MG63 (cell line): ENCODE measurements at regions not wholly inside any gene's neighbourhood (a gene's known extent, or its start where the extent isn't known, plus 50 kb on each side); places are given as distances from the start of the nearest gene placed in this dataset.

ENCODE experiments used
- DNase-seq: peaks from one replicate; pipeline ENCODE4 v3.0.0-alpha.2; 2020
- H3K27me3 ChIP-seq: fragments of 250-450 bp; sonication (Bioruptor Pico); 2 replicates; pipeline ENCODE4 v1.5.1; 2020; ENCODE audit warnings: mild to moderate bottlenecking, moderate library complexity
- H3K36me3 ChIP-seq: fragments of 250-450 bp; sonication (Bioruptor Pico); 2 replicates; pipeline ENCODE4 v1.5.1; 2020; ENCODE audit warnings: mild to moderate bottlenecking, moderate library complexity
- H3K4me3 ChIP-seq: fragments of 250-450 bp; sonication (Bioruptor Pico); 2 replicates; pipeline ENCODE4 v1.5.1; 2020; ENCODE audit warnings: mild to moderate bottlenecking, moderate library complexity
- H3K9me3 ChIP-seq: fragments of 250-450 bp; sonication (Bioruptor Pico); 2 replicates; pipeline ENCODE4 v1.5.1; 2020; ENCODE audit warnings: mild to moderate bottlenecking, moderate library complexity

DNA sequence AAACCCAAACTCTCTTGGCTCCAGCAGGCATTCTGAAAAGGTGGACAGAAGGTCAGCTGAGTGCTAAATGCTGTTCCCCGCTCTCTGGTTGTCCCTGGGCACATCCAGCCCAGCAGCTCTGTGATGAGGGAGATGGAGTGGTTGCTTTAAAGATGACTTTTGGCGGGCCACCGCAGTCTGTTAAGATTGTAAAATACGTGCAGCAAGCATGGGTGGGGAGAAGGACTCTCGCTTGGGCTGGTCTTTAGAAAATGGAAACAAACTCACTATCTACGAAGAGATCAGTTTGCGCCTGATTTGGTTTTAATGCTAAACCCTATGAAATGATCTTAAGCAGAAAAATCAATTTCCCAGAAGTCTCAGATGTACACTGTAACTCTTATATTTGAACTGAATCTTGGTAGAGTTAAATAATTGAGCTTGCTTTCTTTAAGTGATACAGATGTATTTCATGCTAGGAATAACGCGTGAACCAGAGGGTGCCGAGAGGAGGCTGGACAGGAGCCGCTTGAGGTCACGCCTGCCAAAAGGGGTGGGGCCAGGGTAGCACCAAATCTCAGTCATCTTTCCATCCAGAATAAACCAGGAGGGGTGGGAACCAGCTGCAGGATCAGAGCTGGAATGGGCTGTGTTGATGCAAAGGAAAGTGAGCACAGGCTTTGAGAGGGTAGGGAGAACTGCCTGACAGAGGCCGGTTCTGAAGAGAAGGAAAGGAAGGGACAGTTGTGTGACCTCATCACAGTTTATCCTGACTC lies 170.2 kb upstream of the MKI67 start:
- Histone ChIP-seq H3K27me3 (no peaks in the 10 kb centered on the region), H3K36me3 (no peaks in the 10 kb centered on the region), H3K9me3 (no peaks in the 10 kb centered on the region), H3K4me3 (no peak overlapping the region)
- DNase-seq: no peak

DNA sequence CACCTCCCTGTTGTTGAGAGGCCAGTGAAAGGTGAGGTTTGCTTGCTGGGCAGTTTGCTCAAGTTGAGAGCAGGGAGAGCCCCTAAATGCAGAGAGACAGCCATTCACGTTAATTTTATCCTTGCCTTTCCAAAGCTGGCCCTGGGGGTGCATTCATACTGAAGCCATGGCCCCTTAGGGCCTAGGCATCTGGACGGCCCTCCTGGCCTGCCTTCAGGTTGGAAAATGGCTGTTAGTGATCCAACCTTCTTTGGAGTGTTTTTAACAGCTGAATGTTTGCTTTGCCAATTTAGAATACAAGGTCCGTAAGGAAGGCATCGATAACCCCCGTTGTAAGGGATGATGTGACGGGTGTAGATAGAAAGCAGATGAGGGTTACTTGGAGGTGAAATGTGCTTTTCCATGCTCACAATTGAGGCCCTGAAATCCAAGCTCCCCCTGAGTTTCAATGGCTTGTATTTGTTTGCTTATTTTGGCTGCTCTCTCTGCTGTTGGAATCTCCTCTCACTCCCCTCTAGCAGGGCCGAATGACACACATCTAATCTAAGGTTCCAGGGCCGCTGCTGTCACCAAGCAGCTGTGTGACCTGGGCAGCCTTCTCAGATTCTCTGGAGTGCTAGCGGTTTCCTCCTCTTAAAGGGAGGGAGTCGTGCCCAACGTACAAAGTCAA lies 171.6 kb upstream of the MKI67 start:
- Histone ChIP-seq H3K4me3 (no peak overlapping the region), H3K36me3 (no peaks in the 10 kb centered on the region), H3K27me3 (no peaks in the 10 kb centered on the region), H3K9me3 (0 out of 2 replicates have a peak, but pooled peaks cover 2% of the 10 kb centered on the region)
- no peak for DNase-seq

DNA sequence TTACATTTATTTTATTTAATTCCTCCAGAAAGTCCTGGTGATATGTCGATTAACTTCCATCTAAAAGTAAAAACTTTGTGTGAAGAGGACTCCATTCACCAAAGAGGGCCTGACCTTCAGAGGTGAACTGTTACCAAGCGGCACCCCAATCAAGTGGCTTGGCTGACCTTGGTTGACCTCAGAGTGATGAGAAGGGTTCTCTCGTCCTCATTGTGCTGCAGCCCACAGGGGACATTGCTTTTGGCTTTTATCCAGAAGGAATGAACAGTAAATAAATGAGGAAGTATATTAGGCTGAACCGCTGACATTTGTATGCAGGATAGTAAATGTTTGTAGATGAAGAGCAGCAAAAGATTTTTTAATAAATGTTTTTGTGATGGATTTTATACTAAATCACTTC lies 172.4 kb upstream of the MKI67 start:
- 0 out of 2 replicates have a peak, but pooled peaks cover 2% of the 10 kb centered on the region for H3K9me3 ChIP-seq
- no peaks in the 10 kb centered on the region for H3K27me3 ChIP-seq
- no peak overlapping the region for H3K4me3 ChIP-seq
- DNase-seq: no peak
- no peaks in the 10 kb centered on the region for H3K36me3 ChIP-seq

DNA sequence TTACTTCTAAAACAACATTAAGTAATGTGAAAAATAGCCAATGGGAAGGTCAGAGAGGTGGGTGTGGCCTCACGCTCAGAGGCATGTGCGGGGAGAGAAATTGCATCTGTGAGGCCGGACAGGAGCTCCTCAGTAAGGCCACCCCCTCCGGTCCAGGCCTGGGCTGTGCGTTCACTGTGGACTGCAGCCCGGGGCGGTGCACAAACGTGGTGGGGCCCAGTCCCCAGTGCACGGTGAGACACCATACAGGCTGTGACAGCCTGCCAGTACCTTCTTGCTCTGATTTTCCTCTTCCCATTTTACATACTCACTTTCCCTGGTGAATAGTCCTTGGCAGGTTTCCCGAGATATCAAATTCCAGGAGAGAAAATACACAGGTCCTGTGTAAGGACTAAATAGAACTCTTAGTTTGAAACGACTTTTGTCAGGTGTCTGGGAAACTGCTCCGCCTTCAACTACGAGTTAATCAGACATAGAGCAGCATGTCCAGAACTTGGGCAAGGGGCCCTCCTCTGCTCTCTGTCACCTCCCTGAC lies 174.1 kb upstream of the MKI67 start:
- Histone ChIP-seq H3K4me3 (no peak overlapping the region), H3K27me3 (no peaks in the 10 kb centered on the region), H3K9me3 (0 out of 2 replicates have a peak, but pooled peaks cover 2% of the 10 kb centered on the region), H3K36me3 (no peaks in the 10 kb centered on the region)
- DNase-seq: no peak

DNA sequence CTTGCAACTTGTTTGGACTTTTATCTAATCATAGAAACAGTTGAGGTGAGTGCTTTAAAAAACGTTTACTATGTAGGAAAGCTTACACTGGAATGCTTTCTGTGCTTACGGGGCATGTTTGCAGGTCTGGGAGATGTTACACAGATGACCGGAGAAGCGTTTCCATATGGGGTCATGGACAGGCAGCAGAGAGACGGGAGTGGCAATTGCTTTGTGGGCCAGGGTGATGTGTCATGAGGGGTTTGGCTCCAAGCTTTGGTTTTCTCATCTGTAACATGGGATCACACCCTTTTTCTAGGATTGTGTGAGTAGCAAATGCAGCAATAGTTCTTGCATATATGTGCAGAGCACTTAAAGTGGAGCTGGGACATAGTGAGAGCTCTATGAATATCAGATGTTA lies 174.8 kb upstream of the MKI67 start:
- no peak overlapping the region for H3K4me3 ChIP-seq
- no peaks in the 10 kb centered on the region for H3K36me3 ChIP-seq
- H3K9me3 ChIP-seq: 0 out of 2 replicates have a peak, but pooled peaks cover 2% of the 10 kb centered on the region
- DNase-seq: no peak
- no peaks in the 10 kb centered on the region for H3K27me3 ChIP-seq

DNA sequence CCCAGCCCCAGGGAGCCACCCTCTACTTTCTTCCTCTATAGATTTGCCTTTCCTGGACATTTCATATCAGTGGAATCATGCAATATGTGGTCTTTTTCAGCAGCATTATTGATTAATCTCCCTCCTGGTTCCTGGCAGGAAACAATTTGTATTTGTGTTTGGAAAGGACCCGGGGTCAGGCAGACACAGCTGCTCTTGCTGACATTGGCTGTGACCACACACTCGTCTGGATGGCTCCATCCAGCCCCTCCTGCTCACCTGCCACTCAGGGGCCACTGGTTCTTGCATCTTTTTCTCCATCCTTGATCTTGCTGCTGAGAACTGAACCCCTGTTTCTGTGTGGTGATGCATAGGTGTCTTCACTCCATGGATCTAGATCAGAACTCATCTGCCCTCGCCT lies 176.6 kb upstream of the MKI67 start:
- no peak for DNase-seq
- Histone ChIP-seq H3K4me3 (no peak overlapping the region), H3K9me3 (0 out of 2 replicates have a peak, but pooled peaks cover 2% of the 10 kb centered on the region), H3K27me3 (no peaks in the 10 kb centered on the region), H3K36me3 (no peaks in the 10 kb centered on the region)

DNA sequence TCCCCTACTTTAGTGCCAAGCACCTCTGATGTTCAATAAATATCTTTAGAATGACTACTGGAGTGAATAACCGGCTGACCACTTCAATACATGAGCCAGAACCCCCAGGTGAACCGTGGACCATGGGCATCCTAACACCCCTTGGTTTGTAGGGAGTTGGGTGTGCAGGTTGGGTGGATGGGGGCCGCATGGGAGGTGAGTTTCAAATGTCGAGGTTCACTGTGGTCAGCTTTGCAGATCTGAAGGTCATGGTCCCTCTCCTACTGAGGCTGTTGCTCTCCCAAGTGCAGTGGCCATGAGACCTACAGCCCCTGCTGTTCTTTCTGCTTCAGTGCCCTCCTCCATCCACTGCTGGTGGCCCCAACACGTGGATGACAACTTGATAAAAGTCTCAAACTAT lies 178.0 kb upstream of the MKI67 start:
- 0 out of 2 replicates have a peak, but pooled peaks cover 2% of the 10 kb centered on the region for H3K9me3 ChIP-seq
- no peak for DNase-seq
- H3K27me3 ChIP-seq: no peaks in the 10 kb centered on the region
- H3K36me3 ChIP-seq: no peaks in the 10 kb centered on the region
- no peak overlapping the region for H3K4me3 ChIP-seq

DNA sequence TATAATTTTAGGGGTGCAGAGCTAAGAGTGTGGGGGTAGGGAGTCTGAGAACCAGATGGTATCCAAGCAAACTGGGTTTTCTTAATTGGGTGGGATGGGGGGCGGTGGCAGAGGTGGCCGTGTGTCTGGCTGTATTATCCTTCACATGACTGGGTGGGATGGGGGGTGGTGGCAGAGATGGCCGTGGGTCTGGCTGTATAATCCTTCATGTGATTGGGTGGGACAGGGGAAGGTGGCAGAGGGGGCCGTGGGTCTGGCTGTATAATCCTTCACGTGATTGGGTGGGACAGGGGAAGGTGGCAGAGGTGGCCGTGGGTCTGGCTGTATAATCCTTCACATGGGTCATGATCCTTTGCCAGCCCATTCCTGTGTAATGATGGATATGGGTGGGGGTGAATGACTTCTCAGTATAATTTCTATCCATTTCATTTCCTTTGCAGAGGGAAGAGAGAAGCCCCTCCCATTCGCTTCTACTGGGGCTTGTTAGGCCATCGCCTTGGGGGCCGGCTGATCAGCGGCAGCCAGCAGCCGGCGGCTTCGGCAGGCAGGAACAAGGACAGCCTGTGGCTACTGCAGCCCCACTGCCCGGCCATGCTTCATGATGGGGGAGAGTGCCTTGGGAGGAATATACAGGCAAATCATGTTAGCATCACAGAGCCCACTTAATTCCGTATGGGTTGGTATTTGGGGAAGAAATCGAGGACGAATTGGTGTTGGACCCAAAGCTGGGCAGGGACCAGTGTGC lies 179.6 kb upstream of the MKI67 start:
- 0 out of 2 replicates have a peak, but pooled peaks cover 2% of the 10 kb centered on the region for H3K9me3 ChIP-seq
- no peaks in the 10 kb centered on the region for H3K27me3 ChIP-seq
- H3K4me3 ChIP-seq: no peak overlapping the region
- no peaks in the 10 kb centered on the region for H3K36me3 ChIP-seq
- DNase-seq: peak; percentile 38

DNA sequence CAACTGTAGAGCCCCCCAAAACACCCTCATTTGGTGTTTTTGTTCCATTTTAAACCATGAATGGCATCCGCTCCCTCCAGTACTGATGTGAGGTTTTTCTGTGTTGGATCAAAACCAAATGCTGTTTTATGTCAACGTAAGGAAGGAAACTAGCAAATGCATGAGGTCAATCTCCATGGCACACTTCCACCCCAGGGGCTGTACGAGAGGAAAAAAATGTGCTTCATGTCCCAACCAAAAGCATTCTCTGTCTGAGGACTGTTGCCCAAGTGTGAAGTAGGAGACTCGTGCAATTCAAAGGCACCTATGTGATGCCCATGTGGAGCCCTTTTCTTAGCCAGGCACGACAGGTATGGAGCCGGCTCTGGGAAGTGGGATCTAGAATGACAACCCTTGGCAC lies 180.3 kb upstream of the MKI67 start:
- Histone ChIP-seq H3K9me3 (0 out of 2 replicates have a peak, but pooled peaks cover 2% of the 10 kb centered on the region), H3K4me3 (no peak overlapping the region)
- no peak for DNase-seq

DNA sequence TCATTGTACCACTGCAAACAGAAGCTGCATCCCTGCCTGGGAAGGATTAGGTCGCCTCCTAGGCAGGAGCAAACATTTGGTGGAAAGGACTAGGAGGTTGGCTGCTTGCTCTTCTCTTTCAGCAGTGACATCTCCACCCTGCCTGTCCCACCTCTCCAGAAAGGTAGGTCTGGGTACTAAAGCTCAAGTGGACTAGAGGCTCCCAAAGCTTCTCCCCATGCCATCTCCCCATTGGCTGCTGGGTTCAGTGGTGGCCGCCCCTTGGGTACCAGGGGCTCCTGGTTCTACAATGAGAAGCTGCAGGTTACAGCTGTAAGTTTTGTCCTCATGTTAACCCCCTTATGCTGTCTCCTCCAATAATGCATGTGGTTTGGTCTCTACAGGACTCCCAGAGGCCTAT lies 180.7 kb upstream of the MKI67 start:
- Histone ChIP-seq H3K27me3 (no peaks in the 10 kb centered on the region), H3K9me3 (0 out of 2 replicates have a peak, but pooled peaks cover under 1% of the 10 kb centered on the region), H3K36me3 (no peaks in the 10 kb centered on the region), H3K4me3 (no peak overlapping the region)
- no peak for DNase-seq

More for the DNA sequence above, 180.3 kb upstream of the MKI67 start:
- no peaks in the 10 kb centered on the region for H3K36me3 ChIP-seq
- no peaks in the 10 kb centered on the region for H3K27me3 ChIP-seq

DNA sequence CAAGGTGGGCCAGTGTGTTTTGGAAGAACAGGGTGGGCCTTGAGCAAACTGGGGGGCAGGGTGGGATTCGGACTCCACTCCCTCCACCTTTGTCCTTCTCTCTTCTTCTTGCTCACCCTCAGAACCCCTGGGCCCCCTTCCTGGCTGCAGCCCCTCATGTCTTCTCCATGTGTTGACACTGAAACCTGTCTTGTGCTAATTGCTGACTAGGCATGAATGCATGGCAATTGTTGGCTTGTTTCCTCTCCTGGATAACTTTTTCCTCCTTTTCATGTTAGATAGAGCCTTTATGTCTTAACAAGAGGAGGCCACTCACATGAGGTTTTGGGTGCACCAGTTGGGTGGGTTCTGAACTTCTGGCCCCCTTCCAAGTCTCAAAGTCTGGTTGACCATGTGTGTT lies 181.6 kb upstream of the MKI67 start:
- no peaks in the 10 kb centered on the region for H3K9me3 ChIP-seq
- H3K27me3 ChIP-seq: no peaks in the 10 kb centered on the region
- DNase-seq: no peak
- no peak overlapping the region for H3K4me3 ChIP-seq
- no peaks in the 10 kb centered on the region for H3K36me3 ChIP-seq

DNA sequence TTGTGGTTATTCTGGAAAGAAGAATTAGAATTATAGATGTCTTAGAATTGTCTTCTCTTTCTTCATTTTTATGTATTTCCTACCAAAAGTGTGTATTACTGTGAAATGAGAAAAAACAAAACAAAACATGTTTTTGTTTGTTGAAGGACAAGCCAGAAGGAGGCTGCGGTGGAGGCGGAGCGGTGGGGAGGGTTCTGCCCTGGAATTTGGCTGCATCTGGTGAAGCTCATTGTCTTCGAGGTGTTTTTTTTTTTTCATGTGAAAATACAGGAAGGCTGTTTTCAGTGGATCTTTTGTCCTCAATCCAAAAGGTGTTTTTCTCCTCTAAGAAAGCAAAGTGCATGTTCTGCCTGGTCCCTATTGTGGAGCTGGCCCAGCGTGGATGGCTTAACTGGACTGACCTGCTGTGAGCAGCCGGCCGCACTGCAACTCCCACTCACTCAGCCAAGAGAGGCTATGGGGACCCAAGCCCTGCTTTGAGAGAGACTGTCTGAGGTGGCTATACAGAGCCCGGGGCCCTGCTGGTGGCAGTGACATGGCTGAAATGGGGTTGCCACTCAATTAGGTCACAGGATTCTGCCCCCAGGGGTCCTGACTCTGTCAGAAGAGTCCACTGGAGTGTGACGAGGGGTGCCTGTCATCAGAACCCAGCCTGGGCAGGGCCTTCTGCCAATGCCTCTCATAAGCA lies 184.9 kb upstream of the MKI67 start:
- H3K36me3 ChIP-seq: no peaks in the 10 kb centered on the region
- H3K27me3 ChIP-seq: no peaks in the 10 kb centered on the region
- DNase-seq: no peak
- no peaks in the 10 kb centered on the region for H3K9me3 ChIP-seq
- H3K4me3 ChIP-seq: no peak overlapping the region

DNA sequence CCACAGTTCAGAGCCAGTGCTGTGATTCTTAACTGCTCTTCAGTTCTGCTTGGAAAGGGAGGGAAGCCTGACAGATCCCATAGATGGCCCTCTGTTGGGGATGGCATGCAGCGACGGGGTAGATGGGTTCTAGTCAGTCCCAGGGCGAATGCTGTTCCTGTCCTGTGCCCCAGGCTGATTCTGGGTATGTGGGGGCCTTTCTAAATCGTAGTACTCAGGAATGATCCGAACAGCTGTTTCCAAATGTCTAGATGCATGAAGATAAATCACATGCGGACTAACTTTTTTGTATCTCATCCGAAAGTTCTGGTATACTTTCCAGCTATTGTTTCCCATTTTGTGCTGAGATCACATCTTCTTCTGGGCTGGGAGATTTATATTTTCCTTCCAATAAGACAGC lies 186.0 kb upstream of the MKI67 start:
- Histone ChIP-seq H3K36me3 (no peaks in the 10 kb centered on the region), H3K9me3 (no peaks in the 10 kb centered on the region), H3K27me3 (no peaks in the 10 kb centered on the region), H3K4me3 (no peak overlapping the region)
- no peak for DNase-seq

DNA sequence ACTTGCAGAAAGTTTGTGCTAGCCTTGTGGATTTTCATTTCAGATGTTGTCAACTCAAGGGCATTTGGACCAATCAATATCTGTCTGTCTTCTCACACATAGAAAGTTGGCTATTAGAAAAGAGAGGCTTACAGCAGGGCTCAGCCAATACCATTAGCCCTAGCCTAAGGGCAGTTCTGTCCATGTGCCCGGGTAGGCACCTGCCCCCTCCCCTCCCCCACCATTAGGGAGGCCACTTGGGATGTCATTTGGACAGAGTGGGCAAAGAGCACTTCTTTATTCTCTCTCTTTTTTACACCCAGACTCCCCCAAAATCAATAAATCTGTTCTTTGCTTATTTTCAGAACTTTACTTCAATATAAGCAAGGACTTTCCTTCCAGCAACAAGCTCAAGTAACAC lies 188.5 kb upstream of the MKI67 start:
- Histone ChIP-seq H3K27me3 (no peaks in the 10 kb centered on the region), H3K36me3 (no peaks in the 10 kb centered on the region), H3K4me3 (no peak overlapping the region), H3K9me3 (no peaks in the 10 kb centered on the region)
- no peak for DNase-seq

DNA sequence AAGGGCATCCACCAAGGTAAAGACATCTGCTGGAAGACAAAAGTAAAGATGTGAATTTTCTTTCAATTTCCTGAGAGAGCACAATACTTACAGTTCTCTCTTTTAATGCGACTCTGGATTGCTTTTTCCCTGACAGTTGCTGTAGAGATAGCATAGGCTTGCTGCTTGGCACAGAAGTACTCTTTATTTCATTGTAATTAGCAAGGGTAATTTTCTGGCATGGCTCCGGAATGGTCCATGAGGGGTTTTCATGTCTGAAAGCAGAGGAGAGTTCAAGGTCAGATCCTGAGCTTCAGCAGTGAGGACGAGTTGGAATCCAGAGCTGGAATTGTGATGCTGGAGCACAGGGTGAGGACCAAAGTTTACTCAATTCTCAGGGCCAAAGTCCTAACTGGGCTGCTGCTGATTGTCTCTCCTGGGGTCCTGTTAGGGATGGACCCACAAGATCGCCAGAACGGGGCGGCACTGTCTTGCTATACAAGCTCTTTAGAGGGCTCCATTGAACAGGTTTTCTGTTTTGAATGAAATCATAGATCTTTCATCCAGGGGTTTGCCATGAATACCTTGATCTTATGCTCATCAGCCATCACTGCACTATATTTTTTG lies 190.0 kb upstream of the MKI67 start:
- Histone ChIP-seq H3K4me3 (no peak overlapping the region), H3K27me3 (no peaks in the 10 kb centered on the region), H3K9me3 (no peaks in the 10 kb centered on the region), H3K36me3 (no peaks in the 10 kb centered on the region)
- no peak for DNase-seq

DNA sequence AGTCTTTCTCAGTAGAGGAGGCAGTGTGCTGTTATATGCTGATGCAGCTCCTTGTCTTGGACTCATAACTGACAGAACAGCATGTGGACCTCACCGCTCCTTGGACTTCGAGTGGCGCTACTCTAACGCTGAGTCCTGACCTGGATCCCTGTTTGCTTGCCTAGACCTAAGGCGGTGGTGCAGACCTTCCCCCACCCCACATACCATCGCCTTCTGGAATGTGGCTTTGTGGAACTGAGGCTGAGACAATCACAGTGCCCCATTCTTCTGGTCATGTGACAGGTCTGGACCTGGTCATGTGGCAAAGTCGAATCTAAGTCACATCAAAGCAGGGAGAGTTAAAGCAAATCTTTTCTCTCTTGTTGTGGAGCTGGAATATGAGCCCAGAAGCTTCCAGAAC lies 190.7 kb upstream of the MKI67 start:
- Histone ChIP-seq H3K36me3 (no peaks in the 10 kb centered on the region), H3K9me3 (no peaks in the 10 kb centered on the region), H3K4me3 (no peak overlapping the region), H3K27me3 (no peaks in the 10 kb centered on the region)
- no peak for DNase-seq
